ENCODE measurements at regions not wholly inside any gene's neighbourhood (a gene's known extent, or its start where the extent isn't known, plus 50 kb on each side); places are given as distances from the start of the nearest gene placed in this dataset.
"Not testable (repeated sequence)": the region's sequence is repeated elsewhere in the genome, so short reads cannot be mapped to it uniquely, and the experiment has no call there.

DNA sequence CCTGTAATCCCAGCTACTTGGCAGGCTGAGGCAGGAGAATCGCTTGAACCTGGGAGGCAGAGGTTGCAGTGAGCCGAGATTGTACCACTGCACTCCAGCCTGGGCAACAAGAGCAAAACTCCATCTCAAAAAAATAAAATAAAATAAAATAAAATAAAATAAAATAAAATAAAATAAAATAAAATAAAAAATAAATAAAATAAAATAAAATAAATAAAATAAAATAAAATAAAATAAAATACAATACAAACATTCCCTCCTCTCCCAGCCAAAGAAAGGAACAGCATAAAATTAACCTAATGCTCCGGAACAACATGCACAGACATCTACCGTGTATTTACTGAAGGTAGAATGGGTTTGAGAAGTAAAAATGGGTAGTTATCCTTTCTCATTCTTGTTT lies 521.9 kb upstream of the FAM174A start:
- not testable (repeated sequence) for DNase-seq

DNA sequence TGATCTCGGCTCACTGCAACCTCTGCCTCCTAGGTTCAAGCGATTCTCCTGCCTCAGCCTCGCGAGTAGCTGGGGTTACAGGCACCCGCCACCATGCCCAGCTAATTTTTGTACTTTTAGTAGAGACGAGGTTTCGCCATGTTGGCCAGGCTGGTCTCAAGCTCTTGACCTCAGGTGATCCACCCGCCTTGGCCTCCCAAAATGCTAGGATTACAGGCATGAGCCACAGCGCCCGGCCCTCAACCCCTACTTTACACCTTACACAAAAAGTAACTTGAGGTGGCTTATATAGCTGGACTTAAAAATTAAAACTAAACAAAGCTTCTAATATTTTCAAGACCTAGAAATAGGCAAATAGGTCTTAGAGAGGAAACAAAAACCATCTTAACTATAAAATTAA lies 524.0 kb upstream of the FAM174A start:
- not testable (repeated sequence) for DNase-seq

GRCh38 chr5:100004969-100005368 lies 530.2 kb upstream of the FAM174A start:
- no peak for DNase-seq

GRCh38 chr5:99998319-99998718 lies 536.9 kb upstream of the FAM174A start:
- DNase-seq, result no peak

DNA sequence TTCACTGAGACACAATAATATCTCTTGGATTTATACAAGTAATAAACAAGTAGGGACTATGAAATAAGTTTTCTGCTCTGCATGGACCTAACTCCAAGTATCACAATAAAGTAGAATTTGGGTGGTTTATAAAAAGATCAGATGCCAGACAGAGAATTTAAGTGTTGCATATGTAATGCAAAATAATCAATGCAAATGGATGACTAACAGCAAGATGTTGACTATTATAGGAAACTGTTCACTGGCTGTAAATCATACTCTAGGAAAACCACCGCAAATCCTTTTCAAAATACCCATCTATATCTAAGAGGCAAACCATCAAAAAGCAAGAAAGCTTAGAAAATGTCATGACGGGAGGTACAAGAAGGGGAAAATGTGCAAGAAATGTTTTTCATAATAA lies 539.8 kb upstream of the FAM174A start:
- DNase-seq, result no peak

DNA sequence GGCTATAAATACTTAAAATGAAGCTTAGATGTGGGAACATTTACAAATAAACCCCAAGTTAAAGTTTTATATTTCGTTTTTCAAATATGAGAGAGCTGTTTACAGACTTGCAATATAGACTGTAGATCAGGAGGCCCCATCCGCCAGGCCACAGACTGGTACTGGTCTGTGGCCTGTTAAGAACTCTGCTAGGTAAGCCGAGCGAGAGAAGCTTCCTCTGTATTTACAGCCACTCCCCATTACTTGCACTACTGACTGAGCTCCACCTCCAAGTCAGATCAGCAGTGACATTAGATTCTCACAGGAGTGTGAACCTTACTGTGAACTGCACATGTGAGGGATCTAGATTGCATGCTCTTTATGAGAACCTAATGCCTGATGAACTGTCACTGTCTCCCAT lies 561.4 kb upstream of the FAM174A start:
- no peak for DNase-seq

GRCh38 chr5:99955962-99956361 lies 579.2 kb upstream of the FAM174A start:
- no peak for DNase-seq

- no peak for DNase-seq
These were observed 580.2 kb upstream of the FAM174A start for GRCh38 chr5:99955006-99955405.

DNA sequence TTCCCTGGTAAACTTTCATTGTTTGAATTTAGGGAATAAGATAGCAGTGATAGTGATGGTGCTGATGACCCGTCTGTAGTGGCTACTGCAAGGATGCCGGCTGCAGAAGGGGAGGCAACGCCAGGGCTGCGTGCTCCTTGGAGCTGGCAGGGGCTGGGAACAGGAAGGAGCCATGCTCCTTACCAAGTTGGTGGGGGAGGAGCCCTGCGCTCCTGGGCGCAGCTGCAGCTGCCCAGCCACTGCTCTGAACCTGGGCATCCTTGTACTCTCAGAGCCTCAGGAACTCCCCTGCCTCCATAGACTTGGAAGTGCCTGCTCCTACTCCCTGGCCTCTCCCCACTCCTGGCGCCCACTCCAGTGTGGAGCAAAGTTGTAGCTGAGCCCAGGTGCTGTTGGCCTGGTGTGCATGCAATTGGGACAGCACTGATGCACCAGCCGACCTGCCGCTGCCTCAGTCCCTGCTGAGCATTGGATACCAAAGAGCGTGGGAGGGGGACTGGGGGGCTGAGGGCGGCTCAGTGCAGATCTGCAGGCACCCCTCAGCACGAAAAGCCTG lies 585.1 kb upstream of the FAM174A start:
- DNase-seq, result no peak

- no peak for DNase-seq
These were observed 585.8 kb upstream of the FAM174A start for GRCh38 chr5:99949361-99949760.

- no peak for DNase-seq
These were observed 586.3 kb upstream of the FAM174A start for GRCh38 chr5:99948850-99949249.

DNA sequence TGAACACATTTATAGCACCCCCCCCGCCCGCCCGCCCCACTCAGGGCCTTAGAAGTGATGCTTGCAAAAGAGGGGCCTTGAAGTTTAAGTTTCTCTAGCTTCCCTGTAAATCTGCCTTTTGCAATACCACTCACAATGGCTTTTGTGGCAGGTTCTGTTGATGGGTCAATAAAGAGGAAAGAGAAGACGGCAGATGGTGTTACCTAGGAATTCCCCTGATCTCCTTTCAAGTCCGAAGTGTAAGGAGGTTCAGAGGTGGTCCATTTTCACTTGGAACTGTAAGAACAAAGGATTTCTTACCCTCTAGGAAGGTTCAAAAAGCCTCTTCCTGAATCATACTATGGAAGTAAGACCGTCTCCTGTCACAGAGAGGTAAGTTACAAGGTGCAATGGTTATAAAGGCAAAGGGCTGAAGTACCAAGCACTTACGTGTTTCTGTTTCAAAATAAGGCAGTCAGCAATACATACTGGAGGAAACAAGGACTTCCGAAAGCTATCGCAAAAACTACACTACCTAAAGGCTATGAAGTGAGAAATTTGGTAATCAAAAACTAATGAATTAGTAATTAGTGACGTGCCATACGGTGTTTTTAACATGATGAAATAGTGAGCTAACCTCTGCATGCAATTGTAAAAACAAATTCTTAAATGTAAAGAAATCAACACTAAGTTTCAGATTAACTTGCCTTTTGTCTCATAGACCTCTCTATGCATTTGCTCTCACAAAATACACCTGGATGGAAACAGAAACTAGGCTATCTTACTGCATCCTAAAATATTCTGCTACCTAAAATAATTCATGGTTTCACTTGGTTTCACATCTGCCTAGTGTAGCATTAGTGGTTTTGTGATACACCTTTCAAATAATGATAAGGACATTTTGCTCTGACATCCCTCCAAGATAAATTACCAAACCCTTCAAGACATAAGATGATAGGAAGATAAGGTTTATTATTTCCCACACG lies 589.4 kb upstream of the FAM174A start:
- DNase-seq, result no peak

- DNase-seq, result no peak
These were observed 594.6 kb upstream of the FAM174A start for GRCh38 chr5:99940540-99940939.

- no peak for DNase-seq
These were observed 598.3 kb upstream of the FAM174A start for GRCh38 chr5:99936911-99937310.

GRCh38 chr5:99929806-99930135 lies 605.4 kb upstream of the FAM174A start:
- DNase-seq, result no peak

DNA sequence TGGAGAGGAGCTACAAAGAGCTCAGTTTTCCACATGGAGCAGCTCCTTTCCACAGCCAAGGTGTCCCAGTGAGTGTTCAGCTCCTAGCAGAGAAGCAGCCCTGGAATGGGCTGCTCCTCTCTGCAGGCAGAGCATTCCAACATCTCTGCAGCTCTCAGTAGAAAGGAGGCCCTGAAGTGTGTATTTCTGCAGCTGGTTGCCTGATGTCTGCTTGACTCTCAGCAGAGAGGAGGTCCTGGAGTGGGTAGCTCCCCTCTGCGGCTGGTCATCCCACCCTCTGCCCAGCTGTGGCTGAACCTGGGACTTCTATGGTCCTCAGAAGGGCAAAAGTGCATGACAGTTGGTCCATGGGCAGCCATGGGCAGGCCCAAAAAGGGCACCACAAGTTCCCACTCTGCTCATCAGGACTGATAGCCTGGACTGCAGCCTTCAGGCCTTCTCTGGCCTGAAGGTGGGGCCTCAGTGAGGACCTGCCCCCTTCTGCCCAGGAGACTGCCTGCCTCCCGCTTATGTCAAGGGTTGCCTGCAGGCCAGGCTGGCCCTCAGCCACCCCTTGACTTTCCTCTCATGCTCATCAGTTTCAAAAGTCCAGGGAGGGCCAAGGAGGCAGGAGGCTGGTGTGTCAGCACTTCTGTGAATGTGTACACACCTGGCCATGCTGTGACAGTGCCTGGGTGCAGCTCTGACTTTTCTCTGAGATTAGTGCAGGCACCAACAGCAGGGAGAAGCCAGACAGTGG lies 605.9 kb upstream of the FAM174A start:
- no peak for DNase-seq

DNA sequence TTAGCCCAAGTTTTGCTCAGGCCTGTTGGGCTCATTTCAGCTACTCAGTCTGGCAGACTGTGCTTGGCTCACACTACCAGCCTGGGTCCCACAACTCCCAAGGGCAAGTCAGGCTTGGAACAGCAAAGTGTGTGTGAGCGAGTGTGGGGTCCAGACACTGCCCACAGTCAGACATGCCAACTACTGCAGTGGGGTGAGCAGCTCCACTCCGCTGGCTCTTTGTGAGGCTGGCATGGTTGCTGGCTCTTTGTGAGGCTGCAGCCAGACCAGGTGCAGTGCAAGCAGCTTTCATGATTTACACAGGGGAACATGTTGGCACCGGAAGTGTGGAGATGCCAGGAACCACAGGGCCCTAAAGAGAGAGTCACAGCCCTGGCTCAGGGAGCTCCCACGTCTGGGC lies 606.7 kb upstream of the FAM174A start:
- no peak for DNase-seq

DNA sequence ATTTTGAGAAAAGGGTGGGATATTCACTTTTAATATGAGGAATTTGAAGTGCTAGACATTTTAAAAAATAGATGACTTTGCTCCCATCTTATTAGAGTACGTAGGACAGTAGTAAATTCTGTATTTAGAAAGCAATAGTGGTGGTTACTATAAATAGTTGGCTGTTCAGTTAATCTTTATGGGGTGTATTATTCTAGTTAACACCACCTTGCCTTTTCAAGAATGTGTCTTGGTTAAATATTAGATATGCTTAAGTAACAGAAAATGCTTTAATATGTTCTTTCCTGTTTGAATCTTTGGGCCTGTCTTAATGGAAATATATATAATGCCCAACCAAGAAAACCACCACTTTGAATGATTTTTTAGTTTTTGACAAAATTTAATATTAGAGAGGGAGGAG lies 608.7 kb upstream of the FAM174A start:
- DNase-seq, result no peak

- DNase-seq, result no peak
These were observed 612.8 kb upstream of the FAM174A start for GRCh38 chr5:99922386-99922785.

- no peak for DNase-seq
These were observed 623.2 kb upstream of the FAM174A start for GRCh38 chr5:99911971-99912370.

DNA sequence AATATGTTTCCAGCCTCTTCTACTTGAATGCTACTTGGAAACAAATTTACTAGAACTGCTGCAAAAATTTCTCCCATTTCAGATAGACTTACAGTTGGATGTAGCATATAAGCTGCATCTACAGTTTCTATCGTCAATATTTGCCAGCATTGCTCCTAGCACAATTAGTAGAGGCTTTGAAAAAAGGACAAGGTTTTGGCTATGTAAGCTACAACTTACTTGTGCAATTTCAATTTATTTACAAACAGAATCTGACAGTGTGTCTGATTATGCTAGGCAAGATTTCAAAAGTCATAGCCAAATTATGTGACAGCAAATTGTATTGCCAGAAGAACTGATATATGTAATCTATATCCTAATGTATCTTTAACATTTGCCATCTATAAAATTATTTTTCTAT lies 628.4 kb upstream of the FAM174A start:
- DNase-seq, result no peak

DNA sequence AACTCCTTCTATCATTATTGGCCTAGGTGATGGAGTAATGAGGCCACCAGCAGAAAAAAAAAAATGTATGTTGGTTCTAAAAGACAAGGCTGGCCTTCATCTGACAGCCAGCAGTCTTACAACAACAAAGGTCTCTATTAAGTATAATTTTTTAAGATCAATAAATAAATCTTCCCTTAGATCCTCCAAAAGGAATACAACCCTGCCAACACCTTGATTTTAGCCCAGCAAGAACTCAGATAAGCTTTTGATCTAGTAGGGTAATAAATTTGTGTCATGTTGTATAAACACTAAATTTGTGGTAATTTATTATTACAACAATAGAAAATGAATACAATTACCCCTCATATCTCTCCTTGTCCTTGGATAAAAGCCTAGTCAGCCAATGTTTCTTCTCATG lies 633.2 kb upstream of the FAM174A start:
- DNase-seq, result no peak

GRCh38 chr5:99900302-99900852 lies 634.8 kb upstream of the FAM174A start:
- DNase-seq, result no peak

All from NCI-H1105 treated with DMSO at 0.1 percent for 48 hours (cell line).